Pulmonary artery endothelial cell (primary cell): ENCODE measurements at regions not wholly inside any gene's neighbourhood (a gene's known extent, or its start where the extent isn't known, plus 50 kb on each side); places are given as distances from the start of the nearest gene placed in this dataset.

ENCODE experiments used
- DNase-seq: peaks from one replicate; pipeline ENCODE4 v3.0.0-alpha.2; 2011; ENCODE audit warnings: low read depth, low spot score

GRCh38 chr2:65746931-65747675, 314.7 kb upstream of the SPRED2 start:
- no peak for DNase-seq

GRCh38 chr2:65744477-65745200, 312.2 kb upstream of the SPRED2 start:
- no peak for DNase-seq

GRCh38 chr2:65742977-65743376, 310.6 kb upstream of the SPRED2 start:
- no peak for DNase-seq

GRCh38 chr2:65739927-65740326, 307.5 kb upstream of the SPRED2 start:
- no peak for DNase-seq

GRCh38 chr2:65737452-65738011, 305.1 kb upstream of the SPRED2 start:
- DNase-seq: no peak

GRCh38 chr2:65731476-65731875, 299.1 kb upstream of the SPRED2 start:
- no peak for DNase-seq

- no peak for DNase-seq
Observed at GRCh38 chr2:65730186-65730585, 297.8 kb upstream of the SPRED2 start.

- no peak for DNase-seq
Observed at GRCh38 chr2:65729246-65729645, 296.8 kb upstream of the SPRED2 start.

GRCh38 chr2:65728477-65729180, 296.2 kb upstream of the SPRED2 start:
- no peak for DNase-seq

GRCh38 chr2:65727816-65728215, 295.4 kb upstream of the SPRED2 start:
- no peak for DNase-seq

- no peak for DNase-seq
Observed at GRCh38 chr2:65727381-65727780, 295.0 kb upstream of the SPRED2 start.

GRCh38 chr2:65724752-65725151, 292.4 kb upstream of the SPRED2 start:
- DNase-seq: no peak

GRCh38 chr2:65724336-65724735, 291.9 kb upstream of the SPRED2 start:
- no peak for DNase-seq

GRCh38 chr2:65722028-65722778, 289.8 kb upstream of the SPRED2 start:
- no peak for DNase-seq

- no peak for DNase-seq
Observed at GRCh38 chr2:65716698-65717097, 284.3 kb upstream of the SPRED2 start.

GRCh38 chr2:65715323-65715722, 282.9 kb upstream of the SPRED2 start:
- no peak for DNase-seq

GRCh38 chr2:65714866-65715265, 282.5 kb upstream of the SPRED2 start:
- DNase-seq: no peak

GRCh38 chr2:65711863-65712262, 279.5 kb upstream of the SPRED2 start:
- DNase-seq: no peak

GRCh38 chr2:65710779-65711295, 278.4 kb upstream of the SPRED2 start:
- no peak for DNase-seq

- DNase-seq: no peak
Observed at GRCh38 chr2:65710356-65710755, 278.0 kb upstream of the SPRED2 start.

GRCh38 chr2:65708086-65708485, 275.7 kb upstream of the SPRED2 start:
- DNase-seq: no peak
